HG03108 (cell line): ENCODE measurements at regions not wholly inside any gene's neighbourhood (a gene's known extent, or its start where the extent isn't known, plus 50 kb on each side); places are given as distances from the start of the nearest gene placed in this dataset.

ENCODE experiments used
- ATAC-seq: cut with Tn5 transposase; IDR thresholded peaks from one replicate; pipeline ENCODE4 v1.9.1; 2021; ENCODE audit warnings: moderate library complexity; ENCODE audit not compliant: unreplicated experiment

DNA sequence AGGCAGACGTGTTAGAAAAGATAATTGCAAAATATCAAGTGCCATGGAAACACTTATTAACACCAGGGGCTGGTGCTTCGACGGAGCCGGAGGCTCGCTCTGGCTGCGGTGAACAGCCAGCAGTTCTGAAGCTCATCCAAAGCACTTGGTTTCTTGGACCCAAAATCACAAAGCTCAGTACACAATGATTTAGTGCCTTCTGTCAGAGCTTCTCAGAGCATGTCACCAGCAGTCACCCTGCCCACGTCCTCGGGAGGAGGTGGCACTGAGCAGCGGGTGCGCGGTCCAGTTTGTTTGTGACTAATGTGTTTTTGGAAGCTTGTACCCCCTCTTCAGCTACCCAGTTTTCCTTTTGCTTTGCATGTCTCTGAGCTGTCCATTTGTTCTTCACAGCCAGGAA lies 58.7 kb upstream of the KIRREL3 start:
- ATAC-seq: no peak

DNA sequence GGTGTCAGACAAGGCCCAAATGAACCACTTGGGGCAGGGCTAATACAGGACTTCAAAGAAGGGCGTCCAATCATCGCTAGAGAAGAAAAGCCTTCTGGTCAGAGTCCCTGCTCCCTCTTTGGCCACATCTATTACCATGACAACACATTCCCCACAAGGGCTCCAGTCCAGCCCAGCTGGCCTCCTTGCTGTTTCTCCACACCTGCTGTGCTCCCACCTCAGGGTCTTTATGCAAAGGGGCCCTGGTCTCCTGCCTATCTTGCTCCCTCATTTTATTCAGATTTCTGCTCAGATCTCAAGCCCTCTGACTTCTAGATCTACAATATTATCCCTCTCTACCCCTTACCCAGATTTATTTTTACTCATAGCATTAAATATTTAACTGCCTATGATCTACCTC lies 58.0 kb upstream of the KIRREL3 start:
- no peak for ATAC-seq

DNA sequence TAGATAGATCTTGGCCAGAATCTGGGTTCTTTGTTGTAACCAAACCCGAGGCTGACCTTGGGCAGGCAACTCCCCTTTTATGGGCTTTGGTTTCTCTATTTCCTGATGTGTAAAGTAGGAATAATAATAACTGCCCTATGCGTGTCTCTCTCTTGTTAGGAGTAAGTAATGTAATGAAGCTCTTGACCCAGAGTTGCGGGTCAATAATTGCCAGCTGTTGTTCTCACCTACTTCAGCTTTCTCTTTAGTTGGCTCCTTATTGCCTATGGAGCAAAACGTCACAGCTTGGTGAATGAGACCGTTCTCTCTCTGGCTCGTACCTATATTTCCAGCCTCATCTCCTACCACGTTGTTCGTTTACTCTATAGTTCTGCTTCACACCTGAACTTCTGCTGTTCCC lies 56.6 kb upstream of the KIRREL3 start:
- no peak for ATAC-seq

DNA sequence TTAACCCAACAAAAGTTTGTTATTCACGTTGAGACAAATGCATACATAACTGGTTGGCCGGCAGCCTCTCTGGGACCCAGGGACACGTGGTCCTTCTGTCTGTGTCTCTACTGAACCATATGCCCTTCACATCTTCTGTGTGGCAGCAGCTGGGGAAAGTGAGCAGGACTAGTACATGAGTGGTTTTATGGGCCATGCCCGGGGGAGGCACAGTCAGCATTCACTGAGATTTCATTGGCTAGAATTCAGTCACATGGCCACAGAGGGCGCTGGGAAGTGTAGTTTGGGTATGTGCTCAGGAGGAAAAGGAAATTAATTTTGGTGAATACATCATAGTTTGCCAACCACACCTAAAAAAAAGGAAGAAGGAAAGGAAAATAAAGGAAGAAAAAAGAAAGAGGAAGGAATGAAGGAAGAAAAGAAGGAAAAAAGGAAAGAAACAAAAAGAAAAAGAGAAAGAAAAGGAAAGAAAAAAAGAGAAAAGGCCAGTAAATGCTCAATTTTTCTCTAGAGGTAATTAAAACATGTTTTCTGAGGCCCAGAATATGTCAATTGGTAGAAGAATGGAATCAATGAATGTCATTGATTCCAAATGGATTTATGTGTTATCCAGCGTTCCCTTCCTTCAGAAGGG lies 55.9 kb upstream of the KIRREL3 start:
- ATAC-seq: no peak

DNA sequence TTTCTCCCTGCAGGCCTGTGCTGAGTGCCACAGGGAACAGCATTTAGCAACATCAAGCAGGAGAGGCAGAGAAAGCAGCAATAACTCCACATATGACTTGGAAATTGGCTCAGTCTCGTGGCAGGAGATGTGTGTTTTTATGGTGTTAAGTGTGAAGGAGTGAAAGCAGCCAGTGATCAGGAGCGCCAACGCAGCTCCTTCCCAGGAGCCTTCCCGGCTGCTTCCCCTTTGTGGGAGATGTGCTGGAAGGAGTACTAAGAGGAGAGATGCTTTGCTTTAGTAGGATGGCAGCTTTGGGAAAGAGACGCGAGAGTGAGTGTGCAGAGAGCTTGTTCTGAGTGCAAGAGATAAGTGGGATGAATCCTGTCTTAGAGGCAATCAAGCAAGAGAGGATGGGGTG lies 54.7 kb upstream of the KIRREL3 start:
- no peak for ATAC-seq

DNA sequence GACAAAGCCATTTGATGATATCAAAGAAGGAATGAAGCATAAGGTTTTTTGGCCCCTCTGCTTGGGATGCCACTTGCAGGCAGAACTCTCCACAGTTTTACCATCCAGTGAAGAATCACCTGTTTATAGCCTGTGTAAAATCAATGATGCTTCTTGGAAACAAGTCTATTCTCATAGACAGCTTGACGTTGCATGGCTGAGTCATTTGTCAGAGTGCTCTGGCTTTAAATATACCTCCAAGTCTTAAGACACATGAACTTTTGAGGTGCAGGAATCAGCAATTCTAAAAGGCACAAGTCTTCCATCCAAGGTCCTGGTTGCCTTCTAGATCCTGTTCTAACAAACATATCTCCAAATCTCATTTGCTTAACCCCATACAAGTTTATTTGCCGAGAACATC lies 53.6 kb upstream of the KIRREL3 start:
- ATAC-seq: no peak

DNA sequence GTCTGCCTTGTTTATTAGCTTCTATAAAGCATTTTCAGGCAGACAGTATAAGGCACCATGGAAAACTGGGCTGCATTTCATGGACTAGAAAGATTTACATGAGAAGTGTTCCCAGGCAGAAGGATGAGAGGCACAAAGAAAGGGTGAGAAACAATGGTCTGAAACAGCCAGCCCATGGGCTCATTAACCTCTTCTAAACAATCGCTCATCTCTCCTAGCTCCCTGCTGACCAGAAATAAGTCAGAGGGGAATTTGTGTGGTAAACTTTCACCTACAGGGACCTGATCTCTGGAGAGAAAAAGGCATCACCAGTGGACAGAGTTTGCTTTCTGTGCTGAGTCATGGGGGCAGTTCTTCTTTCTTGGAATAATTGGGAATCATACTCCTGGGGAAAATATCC lies 51.8 kb upstream of the KIRREL3 start:
- ATAC-seq: no peak
